ENCODE measurements at regions not wholly inside any gene's neighbourhood (a gene's known extent, or its start where the extent isn't known, plus 50 kb on each side); places are given as distances from the start of the nearest gene placed in this dataset.

DNA sequence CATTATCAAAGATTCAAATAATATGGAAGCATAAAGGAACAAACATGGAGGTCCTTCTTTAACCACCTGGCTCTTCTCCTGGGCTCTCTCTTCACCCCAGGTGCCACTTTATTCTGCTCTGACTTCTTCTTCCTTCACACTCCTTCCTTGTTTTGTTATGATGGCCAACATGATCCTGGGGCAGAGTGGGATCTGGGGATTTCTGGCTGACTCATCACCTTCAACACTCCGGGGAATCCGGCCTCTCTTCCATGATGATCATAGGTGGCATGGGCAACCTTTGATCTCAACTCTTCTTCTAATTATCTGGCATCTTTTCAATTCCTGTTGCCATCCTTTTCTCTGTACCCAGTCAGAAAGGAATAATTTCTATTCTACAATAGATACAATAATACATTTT is 62.1 kb upstream of the TRPC7 start:
- Histone ChIP-seq H3K36me3 (no peaks in the 10 kb centered on the region), H3K4me1 (no peaks in the 10 kb centered on the region), H3K4me3 (no peak overlapping the region), H3K9ac (ENCODE audit: low read depth in 2 of 2, low read length in 2 of 2) (no peak overlapping the region), H3K27ac (no peak overlapping the region), H3K9me3 (no peaks in the 10 kb centered on the region), H3K27me3 (no peaks in the 10 kb centered on the region)
- TF ChIP-seq, protein P1, sequence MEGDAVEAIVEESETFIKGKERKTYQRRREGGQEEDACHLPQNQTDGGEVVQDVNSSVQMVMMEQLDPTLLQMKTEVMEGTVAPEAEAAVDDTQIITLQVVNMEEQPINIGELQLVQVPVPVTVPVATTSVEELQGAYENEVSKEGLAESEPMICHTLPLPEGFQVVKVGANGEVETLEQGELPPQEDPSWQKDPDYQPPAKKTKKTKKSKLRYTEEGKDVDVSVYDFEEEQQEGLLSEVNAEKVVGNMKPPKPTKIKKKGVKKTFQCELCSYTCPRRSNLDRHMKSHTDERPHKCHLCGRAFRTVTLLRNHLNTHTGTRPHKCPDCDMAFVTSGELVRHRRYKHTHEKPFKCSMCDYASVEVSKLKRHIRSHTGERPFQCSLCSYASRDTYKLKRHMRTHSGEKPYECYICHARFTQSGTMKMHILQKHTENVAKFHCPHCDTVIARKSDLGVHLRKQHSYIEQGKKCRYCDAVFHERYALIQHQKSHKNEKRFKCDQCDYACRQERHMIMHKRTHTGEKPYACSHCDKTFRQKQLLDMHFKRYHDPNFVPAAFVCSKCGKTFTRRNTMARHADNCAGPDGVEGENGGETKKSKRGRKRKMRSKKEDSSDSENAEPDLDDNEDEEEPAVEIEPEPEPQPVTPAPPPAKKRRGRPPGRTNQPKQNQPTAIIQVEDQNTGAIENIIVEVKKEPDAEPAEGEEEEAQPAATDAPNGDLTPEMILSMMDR (IDR thresholded peaks at IDR 0.05), result no peak
- DNase-seq, result no peak
- intact Hi-C loops (cut with DNase I), result loop anchor here (10.0 kb wide), 1 partner anchor 543 kb away; no protein-coding TSS in a partner anchor

DNA sequence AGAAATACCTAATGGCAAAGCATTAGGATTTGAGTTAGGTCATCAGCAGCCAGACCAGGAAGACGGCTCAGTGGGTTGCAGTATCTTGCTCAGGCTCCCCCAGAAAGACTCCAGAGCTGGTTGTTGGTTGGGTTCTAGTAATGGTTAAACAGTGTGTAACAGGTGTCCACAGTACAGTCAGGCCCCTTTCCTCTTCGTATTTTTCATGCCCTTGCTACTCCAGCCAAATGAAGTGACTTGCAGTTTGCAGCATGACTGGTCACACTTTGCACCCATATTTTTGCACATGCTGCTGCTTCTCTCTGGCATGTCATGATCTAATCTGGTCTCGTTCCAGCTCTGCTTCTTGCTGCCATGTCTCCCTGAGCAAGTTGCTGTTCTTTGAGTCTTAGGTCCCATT is 60.6 kb upstream of the TRPC7 start:
- no peaks in the 10 kb centered on the region for H3K4me1 ChIP-seq
- H3K27me3 ChIP-seq, result no peaks in the 10 kb centered on the region
- TF ChIP-seq, protein P1 (IDR thresholded peaks at IDR 0.05), result no peak
- no peak overlapping the region for H3K9ac ChIP-seq (ENCODE audit: low read depth in 2 of 2, low read length in 2 of 2)
- no peak overlapping the region for H3K27ac ChIP-seq
- H3K9me3 ChIP-seq, result no peaks in the 10 kb centered on the region
- H3K36me3 ChIP-seq, result no peaks in the 10 kb centered on the region
- DNase-seq, result no peak
- H3K4me3 ChIP-seq, result no peak overlapping the region
- intact Hi-C loops (cut with DNase I), result loop anchor here (2.0 to 10.0 kb wide), 2 partner anchors 177 to 541 kb away; no protein-coding TSS in a partner anchor

DNA sequence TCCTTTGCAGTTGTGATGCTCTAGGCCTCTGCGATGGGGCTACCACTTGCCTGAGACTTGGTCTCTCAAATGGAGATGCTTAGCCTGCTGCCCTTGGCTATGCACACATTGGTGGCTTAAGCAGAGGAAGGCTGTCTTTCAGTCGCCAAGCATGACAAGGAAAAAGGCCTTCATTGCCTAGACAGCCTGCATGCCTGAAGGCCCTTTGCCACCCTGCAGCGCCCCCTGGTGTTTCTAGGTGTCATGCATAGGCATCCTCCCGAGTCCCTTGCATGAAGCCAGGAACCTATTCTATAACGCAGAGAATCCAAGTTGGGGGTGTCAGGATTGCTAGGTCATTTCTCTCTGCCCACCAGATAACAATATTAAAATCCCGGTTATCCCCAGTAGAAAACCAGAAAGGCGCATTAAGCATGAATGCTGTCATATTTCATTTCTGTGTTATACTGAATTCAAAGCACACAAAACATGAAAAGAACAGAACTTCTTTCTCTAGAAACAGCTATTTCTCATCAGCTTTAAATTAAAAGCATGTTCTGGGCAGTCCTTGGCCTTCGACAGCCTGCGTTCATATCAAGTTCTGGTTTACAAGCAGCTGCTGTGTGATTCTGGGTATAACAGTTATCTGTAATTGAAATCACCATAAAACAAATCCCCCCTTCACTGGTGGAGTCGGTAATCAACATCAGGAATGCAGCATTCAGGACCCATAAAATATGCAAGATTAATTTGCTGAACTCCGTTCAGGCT is 59.7 kb upstream of the TRPC7 start:
- DNase-seq, result peak; percentile 82
- intact Hi-C loops (cut with DNase I), result loop anchor here (2.0 to 10.0 kb wide), 2 partner anchors 176 to 540 kb away; no protein-coding TSS in a partner anchor
- H3K4me3 ChIP-seq, result no peak overlapping the region
- H3K27ac ChIP-seq, result no peak overlapping the region
- no peaks in the 10 kb centered on the region for H3K27me3 ChIP-seq
- TF ChIP-seq, protein P1 (IDR thresholded peaks at IDR 0.05), result peak; percentile 59
- no peaks in the 10 kb centered on the region for H3K9me3 ChIP-seq
- H3K4me1 ChIP-seq, result no peaks in the 10 kb centered on the region
- no peaks in the 10 kb centered on the region for H3K36me3 ChIP-seq
- no peak overlapping the region for H3K9ac ChIP-seq (ENCODE audit: low read depth in 2 of 2, low read length in 2 of 2)

DNA sequence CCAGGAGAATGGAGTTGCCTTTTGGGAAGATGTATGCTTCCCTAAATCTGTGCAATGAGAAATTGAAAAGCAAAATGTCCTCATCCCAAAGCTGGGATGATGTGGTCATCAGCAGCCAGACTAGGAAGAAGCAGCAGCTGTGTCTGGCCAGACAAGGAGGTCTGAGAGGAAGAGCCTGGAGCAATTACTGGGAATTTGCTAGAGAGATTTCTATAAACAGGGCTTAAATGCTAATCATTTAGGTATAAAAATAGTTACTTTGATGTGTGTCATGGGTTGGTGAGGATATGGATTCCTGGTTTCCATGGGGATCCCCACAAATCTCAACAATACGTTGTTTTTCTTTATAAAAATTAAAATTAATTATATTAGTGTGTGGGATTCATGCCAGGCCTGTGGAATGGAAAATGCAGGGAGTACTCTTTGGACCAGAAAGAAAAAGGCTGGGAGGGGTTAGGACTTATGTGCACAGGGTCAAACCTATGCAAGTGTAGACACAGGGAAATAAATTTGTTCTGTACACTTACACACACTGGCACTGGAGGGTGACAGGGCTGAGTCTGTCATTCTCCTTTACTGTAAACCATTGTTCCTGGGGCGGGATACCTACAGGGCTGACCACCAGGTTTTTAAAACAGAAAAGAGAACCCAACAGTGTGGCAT is 58.7 kb upstream of the TRPC7 start:
- Histone ChIP-seq H3K27me3 (no peaks in the 10 kb centered on the region), H3K36me3 (no peaks in the 10 kb centered on the region), H3K4me1 (no peaks in the 10 kb centered on the region), H3K27ac (no peak overlapping the region), H3K9ac (ENCODE audit: low read depth in 2 of 2, low read length in 2 of 2) (no peak overlapping the region), H3K4me3 (no peak overlapping the region), H3K9me3 (no peaks in the 10 kb centered on the region)
- intact Hi-C loops (cut with DNase I), result loop anchor here (2.0 to 10.0 kb wide), 2 partner anchors 175 to 539 kb away; no protein-coding TSS in a partner anchor
- no peak for DNase-seq
- TF ChIP-seq, protein P1 (IDR thresholded peaks at IDR 0.05), result no peak

DNA sequence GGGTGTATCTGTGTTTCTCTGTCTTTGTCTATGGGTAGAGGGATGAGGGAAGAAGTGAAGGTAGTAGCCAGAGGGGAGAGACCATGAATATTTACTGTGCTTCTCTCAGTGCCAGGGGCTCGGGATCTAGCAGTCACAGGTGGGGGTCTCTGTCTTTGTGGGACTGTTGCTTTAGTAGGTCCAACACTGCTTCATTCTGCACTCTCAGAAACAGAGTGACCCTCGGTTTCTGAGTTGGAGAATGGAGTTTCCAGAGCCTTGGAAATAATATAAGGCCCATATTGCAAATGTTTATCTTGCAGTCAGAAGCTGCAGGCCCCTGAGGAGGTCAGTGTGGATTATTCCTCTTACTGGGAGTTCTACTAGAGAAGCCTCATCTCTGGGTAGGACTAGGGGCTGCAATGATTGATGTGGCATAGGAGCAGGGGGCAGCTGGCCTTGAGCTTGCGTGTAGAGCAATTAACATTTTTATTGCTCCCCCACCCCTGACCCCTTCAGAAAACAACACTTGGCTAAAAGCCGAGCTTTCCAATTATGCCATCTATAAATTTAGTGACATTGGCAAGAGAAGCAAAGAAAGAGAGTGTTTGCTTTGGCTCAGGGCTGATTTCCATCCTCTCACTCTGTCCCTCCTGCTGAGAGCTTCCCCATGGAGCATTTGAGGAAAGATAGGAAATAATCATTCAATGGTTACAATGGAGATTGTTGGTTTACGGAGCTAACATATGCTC is 55.0 kb upstream of the TRPC7 start:
- intact Hi-C loops (cut with DNase I), result loop anchor here (10.0 kb wide), 1 partner anchor 536 kb away; no protein-coding TSS in a partner anchor
- H3K36me3 ChIP-seq, result no peaks in the 10 kb centered on the region
- no peaks in the 10 kb centered on the region for H3K9me3 ChIP-seq
- DNase-seq, result no peak
- H3K4me1 ChIP-seq, result no peaks in the 10 kb centered on the region
- TF ChIP-seq, protein P1 (IDR thresholded peaks at IDR 0.05), result no peak
- H3K9ac ChIP-seq (ENCODE audit: low read depth in 2 of 2, low read length in 2 of 2), result no peak overlapping the region
- H3K27ac ChIP-seq, result no peak overlapping the region
- H3K4me3 ChIP-seq, result no peak overlapping the region
- H3K27me3 ChIP-seq, result no peaks in the 10 kb centered on the region

Measured in colonic mucosa (tissue), 4 donors.